ENCODE measurements at regions not wholly inside any gene's neighbourhood (a gene's known extent, or its start where the extent isn't known, plus 50 kb on each side); places are given as distances from the start of the nearest gene placed in this dataset.

DNA sequence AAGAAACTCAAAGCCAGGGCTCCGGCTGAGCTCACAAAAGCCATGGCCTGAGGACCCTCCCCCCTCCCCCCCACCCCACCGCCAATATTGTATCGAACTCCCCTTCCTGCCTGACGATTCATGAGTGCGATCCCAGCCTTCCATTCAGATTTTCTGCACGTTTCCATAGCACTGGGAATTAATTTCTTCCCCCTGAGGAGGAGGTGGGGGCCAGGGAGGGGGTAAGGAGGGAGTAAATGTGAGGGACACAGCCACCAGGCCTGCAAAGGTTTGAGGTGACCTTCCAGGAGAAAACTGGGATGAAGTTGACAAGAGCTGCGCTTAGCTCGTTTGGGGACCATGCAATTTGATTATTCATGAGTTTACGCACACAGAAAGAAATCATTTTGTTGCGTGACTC lies 527.7 kb downstream of the MN1 start:
- Histone ChIP-seq H4K91ac (ENCODE audit: insufficient read length, low read depth, low read length) (no peak overlapping the region), H3K9ac (ENCODE audit: extremely low read depth, insufficient read length, low read length) (no peak overlapping the region), H3K4me1 (ENCODE audit: insufficient read depth, low read length) (no peaks in the 10 kb centered on the region), H3K4me2 (ENCODE audit: insufficient read depth, insufficient read length, low read length) (no peak overlapping the region), H2AK5ac (ENCODE audit: insufficient read length, low read length) (no peak overlapping the region), H4K20me1 (ENCODE audit: control insufficient read depth, insufficient read depth, insufficient read length) (no peaks in the 10 kb centered on the region), H3K79me1 (ENCODE audit: insufficient read depth, low read depth, low read length, poor library complexity, severe bottlenecking) (no peaks in the 10 kb centered on the region), H4K5ac (ENCODE audit: insufficient read length, low read depth, low read length) (no peak overlapping the region), H2AFZ (ENCODE audit: low read length) (no peak overlapping the region), H3K79me2 (ENCODE audit: insufficient read depth, low read length) (no peaks in the 10 kb centered on the region), H2BK120ac (ENCODE audit: low read depth, low read length, poor library complexity, severe bottlenecking) (no peak overlapping the region), H4K8ac (replicated peaks; ENCODE audit: insufficient read length, low read depth, low read length) (no peak overlapping the region), H2BK20ac (ENCODE audit: low read depth, low read length, poor library complexity, severe bottlenecking) (no peak overlapping the region), H3K23ac (ENCODE audit: insufficient read length, low read depth, low read length) (no peak overlapping the region), H3K18ac (ENCODE audit: insufficient read length, low read depth, low read length) (no peak overlapping the region), H3K4ac (ENCODE audit: low read depth, low read length) (no peak overlapping the region), H3K14ac (ENCODE audit: insufficient read depth, low read length) (no peak overlapping the region), H3K23me2 (ENCODE audit: insufficient read length, low read depth, low read length, poor library complexity, severe bottlenecking) (no peaks in the 10 kb centered on the region), H3K27ac (ENCODE audit: insufficient read length, low read depth, low read length) (no peak overlapping the region), H2BK12ac (ENCODE audit: insufficient read length, low read depth, low read length) (no peak overlapping the region), H3K9me3 (ENCODE audit: control insufficient read depth, low read depth, low read length) (no peaks in the 10 kb centered on the region), H3K56ac (ENCODE audit: insufficient read length, low read depth, low read length) (no peak overlapping the region), H2BK5ac (ENCODE audit: insufficient read length, low read length) (no peak overlapping the region), H3K27me3 (ENCODE audit: insufficient read depth, low read length) (no peaks in the 10 kb centered on the region), H3T11ph (ENCODE audit: low read length) (no peak overlapping the region), H2BK15ac (ENCODE audit: low read depth, low read length) (no peak overlapping the region)
- TF ChIP-seq, protein P1, sequence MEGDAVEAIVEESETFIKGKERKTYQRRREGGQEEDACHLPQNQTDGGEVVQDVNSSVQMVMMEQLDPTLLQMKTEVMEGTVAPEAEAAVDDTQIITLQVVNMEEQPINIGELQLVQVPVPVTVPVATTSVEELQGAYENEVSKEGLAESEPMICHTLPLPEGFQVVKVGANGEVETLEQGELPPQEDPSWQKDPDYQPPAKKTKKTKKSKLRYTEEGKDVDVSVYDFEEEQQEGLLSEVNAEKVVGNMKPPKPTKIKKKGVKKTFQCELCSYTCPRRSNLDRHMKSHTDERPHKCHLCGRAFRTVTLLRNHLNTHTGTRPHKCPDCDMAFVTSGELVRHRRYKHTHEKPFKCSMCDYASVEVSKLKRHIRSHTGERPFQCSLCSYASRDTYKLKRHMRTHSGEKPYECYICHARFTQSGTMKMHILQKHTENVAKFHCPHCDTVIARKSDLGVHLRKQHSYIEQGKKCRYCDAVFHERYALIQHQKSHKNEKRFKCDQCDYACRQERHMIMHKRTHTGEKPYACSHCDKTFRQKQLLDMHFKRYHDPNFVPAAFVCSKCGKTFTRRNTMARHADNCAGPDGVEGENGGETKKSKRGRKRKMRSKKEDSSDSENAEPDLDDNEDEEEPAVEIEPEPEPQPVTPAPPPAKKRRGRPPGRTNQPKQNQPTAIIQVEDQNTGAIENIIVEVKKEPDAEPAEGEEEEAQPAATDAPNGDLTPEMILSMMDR (conservative IDR thresholded peaks at IDR 0.05), result no peak
- Mint-ChIP-seq H3K27ac (no peak overlapping the region; a peak in 1 of 7 replicates), H3K4me1 (peaks cover 8 to 26% of the 10 kb centered on the region in 2 experiments; a peak in 3 of 4 replicates), H3K36me3 (ENCODE audit: insufficient read depth in 1 of 3, low read depth in 3 of 3) (peaks cover 0 to 9% (median 0%) of the 10 kb centered on the region in 3 experiments; a peak in 3 of 7 replicates), H3K27me3 (ENCODE audit: low read depth) (peaks cover 31% of the 10 kb centered on the region), H3K4me3 (no peak overlapping the region), H3K9me3 (peaks cover 4 to 9% of the 10 kb centered on the region in 2 experiments)
- DNase-seq, result no peak
- no CpG with 5 or more reads among the region's 10 CpGs for WGBS (ENCODE audit: extremely low coverage, insufficient read length, low lambda C conversion rate)
